HFF-Myc (cell line): ENCODE measurements at regions not wholly inside any gene's neighbourhood (a gene's known extent, or its start where the extent isn't known, plus 50 kb on each side); places are given as distances from the start of the nearest gene placed in this dataset.

Source experiments
- DNase-seq: peaks from one replicate; pipeline ENCODE4 v3.0.0-alpha.2; 2011; ENCODE audit warnings: low read depth; ENCODE audit errors: extremely low read depth
- H3K4me3 ChIP-seq: replicated peaks from 2 replicates; pipeline ENCODE4 v1.5.1; 2011; ENCODE audit warnings: low read depth, mild to moderate bottlenecking, control low read depth, low read length
- CTCF ChIP-seq: IDR thresholded peaks from 2 replicates; pipeline ENCODE4 v1.5.1; 2012; ENCODE audit warnings: mild to moderate bottlenecking, low read depth, low read length, control low read depth; ENCODE audit errors: missing control alignments

GRCh38 chr18:56001576-56001975 lies 413.6 kb upstream of the TCF4 start:
- TF ChIP-seq CTCF, result no peak
- no peak overlapping the region for H3K4me3 ChIP-seq
- no peak for DNase-seq

- H3K4me3 ChIP-seq, result no peak overlapping the region
- no peak for TF ChIP-seq CTCF
- peak; percentile 54 for DNase-seq
These were observed 412.0 kb upstream of the TCF4 start for GRCh38 chr18:56000041-56000440.

- no peak overlapping the region for H3K4me3 ChIP-seq
- no peak for DNase-seq
- TF ChIP-seq CTCF, result no peak
These were observed 411.6 kb upstream of the TCF4 start for GRCh38 chr18:55999641-56000040.

- no peak for TF ChIP-seq CTCF
- DNase-seq, result no peak
- H3K4me3 ChIP-seq, result no peak overlapping the region
These were observed 410.9 kb upstream of the TCF4 start for GRCh38 chr18:55998801-55999385.

- TF ChIP-seq CTCF, result no peak
- no peak for DNase-seq
- H3K4me3 ChIP-seq, result peak overlapping the region; percentile 8
These were observed 410.1 kb upstream of the TCF4 start for GRCh38 chr18:55998071-55998522.

GRCh38 chr18:55997151-55997561 lies 409.2 kb upstream of the TCF4 start:
- DNase-seq, result no peak
- TF ChIP-seq CTCF, result no peak
- H3K4me3 ChIP-seq, result no peak overlapping the region

GRCh38 chr18:55996717-55997116 lies 408.7 kb upstream of the TCF4 start:
- no peak overlapping the region for H3K4me3 ChIP-seq
- TF ChIP-seq CTCF, result no peak
- DNase-seq, result no peak
